ENCODE measurements at regions not wholly inside any gene's neighbourhood (a gene's known extent, or its start where the extent isn't known, plus 50 kb on each side); places are given as distances from the start of the nearest gene placed in this dataset.
A peak's percentile ranks its signal among the peaks of the same experiment; 100 is the strongest.

GRCh38 chr12:107331471-107331870, 238.1 kb upstream of the CRY1 start:
- ATAC-seq (ENCODE audit: poor library complexity) (no peak), DNase-seq (no peak)
- intact Hi-C loops (cut with DNase I) = no loop called here

- no peak for DNase-seq
- no peak for ATAC-seq (ENCODE audit: poor library complexity)
- intact Hi-C loops (cut with DNase I) = no loop called here
Observed at GRCh38 chr12:107331912-107332311, 238.6 kb upstream of the CRY1 start.

- ATAC-seq (ENCODE audit: poor library complexity) (no peak), DNase-seq (no peak)
- intact Hi-C loops (cut with DNase I) = no loop called here
Observed at GRCh38 chr12:107332743-107333142, 239.4 kb upstream of the CRY1 start.

GRCh38 chr12:107335802-107336570, 242.6 kb upstream of the CRY1 start:
- ATAC-seq (ENCODE audit: poor library complexity) (no peak), DNase-seq (no peak)
- intact Hi-C loops (cut with DNase I) = no loop called here

- intact Hi-C loops (cut with DNase I) = no loop called here
- no peak for ATAC-seq (ENCODE audit: poor library complexity)
- DNase-seq = no peak
Observed at GRCh38 chr12:107336695-107337094, 243.3 kb upstream of the CRY1 start.

- DNase-seq (no peak), ATAC-seq (ENCODE audit: poor library complexity) (no peak)
- intact Hi-C loops (cut with DNase I) = no loop called here
Observed at GRCh38 chr12:107337346-107338095, 244.2 kb upstream of the CRY1 start.

GRCh38 chr12:107339487-107339886, 246.1 kb upstream of the CRY1 start:
- no peak for DNase-seq
- intact Hi-C loops (cut with DNase I) = no loop called here
- no peak for ATAC-seq (ENCODE audit: poor library complexity)

GRCh38 chr12:107339932-107340331, 246.6 kb upstream of the CRY1 start:
- intact Hi-C loops (cut with DNase I) = no loop called here
- no peak for ATAC-seq (ENCODE audit: poor library complexity)

GRCh38 chr12:107340898-107341297, 247.5 kb upstream of the CRY1 start:
- intact Hi-C loops (cut with DNase I) = no loop called here
- DNase-seq (no peak), ATAC-seq (ENCODE audit: poor library complexity) (no peak)

More at GRCh38 chr12:107339932-107340331, 246.6 kb upstream of the CRY1 start:
- DNase-seq = no peak

- no peak for DNase-seq
- no peak for ATAC-seq (ENCODE audit: poor library complexity)
- intact Hi-C loops (cut with DNase I) = no loop called here
Observed at GRCh38 chr12:107344035-107344808, 250.9 kb upstream of the CRY1 start.

- DNase-seq (no peak), ATAC-seq (ENCODE audit: poor library complexity) (no peak)
- intact Hi-C loops (cut with DNase I) = no loop called here
Observed at GRCh38 chr12:107347261-107347660, 253.9 kb upstream of the CRY1 start.

- ATAC-seq (ENCODE audit: poor library complexity) = no peak
- intact Hi-C loops (cut with DNase I) = no loop called here
- no peak for DNase-seq
Observed at GRCh38 chr12:107349008-107349747, 255.8 kb upstream of the CRY1 start.

- no peak for DNase-seq
- intact Hi-C loops (cut with DNase I) = no loop called here
- ATAC-seq (ENCODE audit: poor library complexity) = no peak
Observed at GRCh38 chr12:107349839-107350238, 256.5 kb upstream of the CRY1 start.

- ATAC-seq (ENCODE audit: poor library complexity) (no peak), DNase-seq (no peak)
- intact Hi-C loops (cut with DNase I) = no loop called here
Observed at GRCh38 chr12:107351109-107351508, 257.8 kb upstream of the CRY1 start.

GRCh38 chr12:107351713-107352112, 258.4 kb upstream of the CRY1 start:
- ATAC-seq (ENCODE audit: poor library complexity) = no peak
- intact Hi-C loops (cut with DNase I) = no loop called here

GRCh38 chr12:107352347-107353081, 259.2 kb upstream of the CRY1 start:
- ATAC-seq (ENCODE audit: poor library complexity) (peak; percentile 45), DNase-seq (no peak)
- intact Hi-C loops (cut with DNase I) = no loop called here

More at GRCh38 chr12:107351713-107352112, 258.4 kb upstream of the CRY1 start:
- DNase-seq = no peak

GRCh38 chr12:107353312-107353711, 260.0 kb upstream of the CRY1 start:
- ATAC-seq (ENCODE audit: poor library complexity) = no peak
- intact Hi-C loops (cut with DNase I) = no loop called here
- no peak for DNase-seq

GRCh38 chr12:107355004-107355565, 261.7 kb upstream of the CRY1 start:
- ATAC-seq (ENCODE audit: poor library complexity) (no peak), DNase-seq (no peak)
- intact Hi-C loops (cut with DNase I) = no loop called here

Measured in Right ventricle myocardium superior (tissue), 1 donor.